ENCODE measurements at regions not wholly inside any gene's neighbourhood (a gene's known extent, or its start where the extent isn't known, plus 50 kb on each side); places are given as distances from the start of the nearest gene placed in this dataset.

DNA sequence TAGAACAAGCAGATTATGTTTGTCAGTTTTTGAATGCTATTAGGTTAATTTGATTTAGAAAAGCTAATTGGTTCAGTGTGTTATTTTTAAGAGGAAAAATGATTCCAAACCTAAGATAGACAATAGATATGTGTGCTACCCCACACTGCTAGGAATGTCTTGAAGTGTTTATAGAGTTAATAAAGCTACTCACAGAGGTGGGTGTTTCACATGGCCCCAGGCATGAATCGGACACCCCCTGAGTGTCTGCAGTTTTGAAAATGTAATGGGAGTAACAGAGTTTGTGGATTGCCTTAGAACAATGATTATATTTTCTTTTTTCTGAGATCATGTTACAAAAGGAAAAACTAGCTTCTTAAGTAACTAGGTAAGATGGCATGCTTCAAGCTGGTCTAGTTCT is 348.3 kb downstream of the ADCYAP1 start:
- no peak for TF ChIP-seq NR2C2 (CRISPR knock-in tag; IDR thresholded peaks at IDR 0.05)
- no peak for TF ChIP-seq NR1H2 (CRISPR knock-in tag; IDR thresholded peaks at IDR 0.05)
- TF ChIP-seq, protein P1, sequence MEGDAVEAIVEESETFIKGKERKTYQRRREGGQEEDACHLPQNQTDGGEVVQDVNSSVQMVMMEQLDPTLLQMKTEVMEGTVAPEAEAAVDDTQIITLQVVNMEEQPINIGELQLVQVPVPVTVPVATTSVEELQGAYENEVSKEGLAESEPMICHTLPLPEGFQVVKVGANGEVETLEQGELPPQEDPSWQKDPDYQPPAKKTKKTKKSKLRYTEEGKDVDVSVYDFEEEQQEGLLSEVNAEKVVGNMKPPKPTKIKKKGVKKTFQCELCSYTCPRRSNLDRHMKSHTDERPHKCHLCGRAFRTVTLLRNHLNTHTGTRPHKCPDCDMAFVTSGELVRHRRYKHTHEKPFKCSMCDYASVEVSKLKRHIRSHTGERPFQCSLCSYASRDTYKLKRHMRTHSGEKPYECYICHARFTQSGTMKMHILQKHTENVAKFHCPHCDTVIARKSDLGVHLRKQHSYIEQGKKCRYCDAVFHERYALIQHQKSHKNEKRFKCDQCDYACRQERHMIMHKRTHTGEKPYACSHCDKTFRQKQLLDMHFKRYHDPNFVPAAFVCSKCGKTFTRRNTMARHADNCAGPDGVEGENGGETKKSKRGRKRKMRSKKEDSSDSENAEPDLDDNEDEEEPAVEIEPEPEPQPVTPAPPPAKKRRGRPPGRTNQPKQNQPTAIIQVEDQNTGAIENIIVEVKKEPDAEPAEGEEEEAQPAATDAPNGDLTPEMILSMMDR (IDR thresholded peaks at IDR 0.05) = no peak
- no peak for TF ChIP-seq FOXK1 (CRISPR knock-in tag; IDR thresholded peaks at IDR 0.05)
- TF ChIP-seq CREM (CRISPR knock-in tag; IDR thresholded peaks at IDR 0.05) = no peak

Data from WTC11 (cell line).